Fibroblast of upper back skin (primary cell): ENCODE measurements at regions not wholly inside any gene's neighbourhood (a gene's known extent, or its start where the extent isn't known, plus 50 kb on each side); places are given as distances from the start of the nearest gene placed in this dataset.

Experiments
- DNase-seq: peaks from one replicate; pipeline ENCODE4 v3.0.0-alpha.2; 2013

GRCh38 chr11:10618490-10618889 is 50.0 kb upstream of the LYVE1 start:
- DNase-seq: no peak
